ENCODE measurements at regions not wholly inside any gene's neighbourhood (a gene's known extent, or its start where the extent isn't known, plus 50 kb on each side); places are given as distances from the start of the nearest gene placed in this dataset.

- TF ChIP-seq PPARA (CRISPR knock-in tag; IDR thresholded peaks at IDR 0.05; ENCODE audit: borderline replicate concordance) (no peak), RARB (CRISPR knock-in tag; IDR thresholded peaks at IDR 0.05) (no peak), CREB5 (CRISPR knock-in tag; IDR thresholded peaks at IDR 0.05; ENCODE audit: low read depth) (no peak)
- TF ChIP-seq, protein P1, sequence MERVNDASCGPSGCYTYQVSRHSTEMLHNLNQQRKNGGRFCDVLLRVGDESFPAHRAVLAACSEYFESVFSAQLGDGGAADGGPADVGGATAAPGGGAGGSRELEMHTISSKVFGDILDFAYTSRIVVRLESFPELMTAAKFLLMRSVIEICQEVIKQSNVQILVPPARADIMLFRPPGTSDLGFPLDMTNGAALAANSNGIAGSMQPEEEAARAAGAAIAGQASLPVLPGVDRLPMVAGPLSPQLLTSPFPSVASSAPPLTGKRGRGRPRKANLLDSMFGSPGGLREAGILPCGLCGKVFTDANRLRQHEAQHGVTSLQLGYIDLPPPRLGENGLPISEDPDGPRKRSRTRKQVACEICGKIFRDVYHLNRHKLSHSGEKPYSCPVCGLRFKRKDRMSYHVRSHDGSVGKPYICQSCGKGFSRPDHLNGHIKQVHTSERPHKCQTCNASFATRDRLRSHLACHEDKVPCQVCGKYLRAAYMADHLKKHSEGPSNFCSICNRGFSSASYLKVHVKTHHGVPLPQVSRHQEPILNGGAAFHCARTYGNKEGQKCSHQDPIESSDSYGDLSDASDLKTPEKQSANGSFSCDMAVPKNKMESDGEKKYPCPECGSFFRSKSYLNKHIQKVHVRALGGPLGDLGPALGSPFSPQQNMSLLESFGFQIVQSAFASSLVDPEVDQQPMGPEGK (CRISPR knock-in tag; IDR thresholded peaks at IDR 0.05; ENCODE audit: borderline replicate concordance): no peak
These were observed 493.6 kb upstream of the RIOK2 start for GRCh38 chr5:97676608-97677007.
